Upper lobe of left lung (tissue), 4 donors: ENCODE measurements at regions not wholly inside any gene's neighbourhood (a gene's known extent, or its start where the extent isn't known, plus 50 kb on each side); places are given as distances from the start of the nearest gene placed in this dataset.

Experiments
- CTCF ChIP-seq, 6 experiments: fragments of 450-650 bp in 4 of 6; fragments of 200-600 bp in 2 of 6; sonication (generic) in 2 of 6; IDR thresholded peaks; one replicate each; pipeline ENCODE4 v1.5.1; 2016 to 2019; ENCODE audit warnings: antibody characterized with exemption in 6 of 6
- POLR2A ChIP-seq, 4 donors: fragments of 450-650 bp; IDR thresholded peaks; one replicate each; pipeline ENCODE4 v1.5.1; 2016 to 2017; ENCODE audit warnings: antibody characterized with exemption in 4 of 4, mild to moderate bottlenecking in 2 of 4

GRCh38 chr6:77299931-77300330, 163.4 kb downstream of the HTR1B start:
- TF ChIP-seq CTCF (IDR thresholded peaks at IDR 0.05) (no peak), POLR2A (IDR thresholded peaks at IDR 0.05) (no peak)
